SU-DHL-6 (cell line): ENCODE measurements at regions not wholly inside any gene's neighbourhood (a gene's known extent, or its start where the extent isn't known, plus 50 kb on each side); places are given as distances from the start of the nearest gene placed in this dataset.

Source experiments
- CTCF ChIP-seq: fragments of 200-600 bp; sonication (generic); IDR thresholded peaks from one replicate; pipeline ENCODE4 v1.5.1; 2017; ENCODE audit warnings: antibody characterized with exemption, mild to moderate bottlenecking, low read length, moderate library complexity; ENCODE audit not compliant: insufficient read depth, poor library complexity, severe bottlenecking
- EZH2phosphoT487 ChIP-seq: fragments of 200-600 bp; sonication (generic), shearing (Covaris generic); conservative IDR thresholded peaks from 2 replicates; pipeline ENCODE4 v1.6.1; 2018; ENCODE audit warnings: mild to moderate bottlenecking, antibody characterized with exemption, low read length, moderate library complexity, mixed read lengths

- TF ChIP-seq CTCF = no peak
- no peak for TF ChIP-seq EZH2phosphoT487
Measured at GRCh38 chr9:13500034-13500433, 220.5 kb upstream of the MPDZ start.
